HG03432 (cell line): ENCODE measurements at regions not wholly inside any gene's neighbourhood (a gene's known extent, or its start where the extent isn't known, plus 50 kb on each side); places are given as distances from the start of the nearest gene placed in this dataset.

ENCODE experiments used
- ATAC-seq: cut with Tn5 transposase; IDR thresholded peaks from one replicate; pipeline ENCODE4 v1.9.1; 2021; ENCODE audit warnings: mild to moderate bottlenecking, moderate library complexity; ENCODE audit not compliant: unreplicated experiment

- ATAC-seq: no peak
Observed at GRCh38 chr14:49970474-49971147, 77.7 kb downstream of the ARF6 start.

GRCh38 chr14:49971156-49972130, 78.6 kb downstream of the ARF6 start:
- peak; percentile 91 for ATAC-seq

GRCh38 chr14:49972131-49972671, 79.3 kb downstream of the ARF6 start:
- ATAC-seq: no peak

GRCh38 chr14:49972823-49973222, 79.9 kb downstream of the ARF6 start:
- no peak for ATAC-seq

- ATAC-seq: no peak
Observed at GRCh38 chr14:49975276-49975675, 82.4 kb downstream of the ARF6 start.

- no peak for ATAC-seq
Observed at GRCh38 chr14:49975799-49976198, 82.9 kb downstream of the ARF6 start.

- peak; percentile 86 for ATAC-seq
Observed at GRCh38 chr14:49977126-49977841, 84.4 kb downstream of the ARF6 start.

GRCh38 chr14:49980027-49980426, 87.1 kb downstream of the ARF6 start:
- ATAC-seq: no peak

GRCh38 chr14:49982082-49982481, 89.2 kb downstream of the ARF6 start:
- ATAC-seq: no peak

GRCh38 chr14:49982501-49982951, 89.6 kb downstream of the ARF6 start:
- ATAC-seq: no peak

GRCh38 chr14:49984424-49984823, 91.5 kb downstream of the ARF6 start:
- no peak for ATAC-seq

- no peak for ATAC-seq
Observed at GRCh38 chr14:49986343-49987014, 93.6 kb downstream of the ARF6 start.

- ATAC-seq: no peak
Observed at GRCh38 chr14:49988080-49988990, 95.5 kb downstream of the ARF6 start.

- no peak for ATAC-seq
Observed at GRCh38 chr14:49989966-49990365, 97.1 kb downstream of the ARF6 start.

- no peak for ATAC-seq
Observed at GRCh38 chr14:49991491-49991890, 98.6 kb downstream of the ARF6 start.

- no peak for ATAC-seq
Observed at GRCh38 chr14:49992036-49992435, 99.2 kb downstream of the ARF6 start.

- ATAC-seq: peak; percentile 20
Observed at GRCh38 chr14:49992448-49992847, 99.6 kb downstream of the ARF6 start.

- ATAC-seq: peak; percentile 95
Observed at GRCh38 chr14:49992901-49993339, 100.0 kb downstream of the ARF6 start.

- no peak for ATAC-seq
Observed at GRCh38 chr14:49993565-49993964, 100.7 kb downstream of the ARF6 start.
